22Rv1 (cell line): ENCODE measurements at regions not wholly inside any gene's neighbourhood (a gene's known extent, or its start where the extent isn't known, plus 50 kb on each side); places are given as distances from the start of the nearest gene placed in this dataset.

ENCODE experiments used
- CTCF ChIP-seq: fragments of 450-650 bp; IDR thresholded peaks from 2 replicates; pipeline ENCODE4 v1.5.1; 2017; ENCODE audit warnings: mild to moderate bottlenecking
- ZFX ChIP-seq: fragments of 450-650 bp; IDR thresholded peaks from 2 replicates; pipeline ENCODE4 v1.6.1; 2017; ENCODE audit warnings: antibody characterized with exemption, borderline replicate concordance

DNA sequence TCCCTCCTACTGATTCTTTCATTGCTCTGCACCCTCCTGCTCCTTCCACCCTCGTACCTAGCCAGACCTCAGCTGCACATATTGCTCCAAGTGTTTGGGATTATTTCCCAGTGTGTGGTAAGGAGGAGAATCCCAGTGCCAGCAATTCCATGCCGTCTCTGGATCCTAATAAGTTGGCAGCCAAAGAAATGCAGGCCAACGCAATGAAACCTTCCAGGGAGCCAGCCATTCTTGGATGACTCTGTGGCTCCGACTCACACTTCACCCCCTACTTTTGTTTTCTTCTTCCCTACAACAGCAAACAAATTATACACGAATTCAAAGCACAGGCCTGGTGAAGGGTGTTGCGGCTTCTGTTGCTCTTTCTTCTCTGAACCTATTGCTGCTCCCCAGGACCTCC, 82.5 kb upstream of the SLC1A3 start:
- no peak for TF ChIP-seq CTCF
- no peak for TF ChIP-seq ZFX
